Body of pancreas (tissue), 4 donors: ENCODE measurements at regions not wholly inside any gene's neighbourhood (a gene's known extent, or its start where the extent isn't known, plus 50 kb on each side); places are given as distances from the start of the nearest gene placed in this dataset.

Source experiments
- CTCF ChIP-seq, 7 experiments: fragments of 450-650 bp in 4 of 7; fragments of 200-600 bp in 3 of 7; sonication (generic) in 3 of 7; IDR thresholded peaks; one replicate each; pipeline ENCODE4 v1.5.1; 2016 to 2019; ENCODE audit warnings: antibody characterized with exemption in 7 of 7
- POLR2A ChIP-seq, 3 donors: fragments of 450-650 bp; IDR thresholded peaks; one replicate each; pipeline ENCODE4 v1.6.1; 2016; ENCODE audit warnings: antibody characterized with exemption in 3 of 3, mild to moderate bottlenecking in 2 of 3

- TF ChIP-seq CTCF (IDR thresholded peaks at IDR 0.05) (no peak), POLR2A (IDR thresholded peaks at IDR 0.05) (no peak)
These were observed 473.0 kb upstream of the ADGRL2 start for GRCh38 chr1:81327743-81328142.
